ENCODE measurements at regions not wholly inside any gene's neighbourhood (a gene's known extent, or its start where the extent isn't known, plus 50 kb on each side); places are given as distances from the start of the nearest gene placed in this dataset.
"Not testable (repeated sequence)": the region's sequence is repeated elsewhere in the genome, so short reads cannot be mapped to it uniquely, and the experiment has no call there.

DNA sequence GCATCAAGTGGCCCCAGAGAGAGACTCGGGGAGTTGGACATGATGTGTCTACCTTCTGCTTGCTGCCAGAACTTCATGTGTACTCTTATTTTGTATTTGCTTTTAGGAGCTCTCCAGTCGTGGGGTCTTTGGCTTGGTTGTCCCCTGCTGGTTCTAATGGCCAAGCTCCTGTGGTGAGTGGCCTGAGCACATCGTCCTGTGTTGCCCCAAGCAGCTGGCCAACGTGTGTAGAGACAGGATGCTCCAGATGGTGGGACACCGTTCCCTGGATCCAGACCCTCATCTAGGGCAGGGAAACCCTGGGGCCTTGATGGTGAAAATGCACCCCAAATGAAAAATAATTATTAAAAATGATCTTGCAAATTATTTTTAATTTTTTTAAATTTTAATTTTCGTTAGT is 65.8 kb downstream of the NPIPB5 start:
- not testable (repeated sequence) for TF ChIP-seq CTCF (conservative IDR thresholded peaks at IDR 0.05 in 1 of 2, IDR thresholded peaks at IDR 0.05 in 1 of 2; ENCODE audit: low read depth in 1 of 2, low read length in 2 of 2); EZH2 (IDR thresholded peaks at IDR 0.05; ENCODE audit: low read length, missing control alignments)
